ENCODE measurements at regions not wholly inside any gene's neighbourhood (a gene's known extent, or its start where the extent isn't known, plus 50 kb on each side); places are given as distances from the start of the nearest gene placed in this dataset.

DNA sequence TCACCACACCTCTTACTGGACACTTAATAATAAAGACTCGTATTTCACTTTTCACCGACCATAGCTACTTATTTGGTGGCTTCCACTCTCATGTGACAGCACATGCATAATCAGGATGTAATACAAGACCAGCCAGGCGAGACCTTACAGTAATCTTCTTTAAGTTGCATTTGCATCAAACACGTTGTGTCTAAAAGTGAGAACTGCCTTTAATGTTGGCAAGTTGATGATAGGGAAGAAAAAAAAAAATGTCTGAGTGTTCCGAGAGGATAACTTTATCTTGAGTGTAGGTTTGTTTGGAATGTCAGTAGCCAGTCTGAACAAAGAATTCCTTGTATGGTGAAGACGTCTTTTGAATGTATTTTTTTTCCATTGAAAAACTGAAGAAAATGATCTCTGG, 440.4 kb downstream of the ADAMTS20 start:
- no peak for DNase-seq (ENCODE audit: low read depth)
- no peak overlapping the region for H3K4me3 ChIP-seq (ENCODE audit: low read length)
- TF ChIP-seq, protein P1, sequence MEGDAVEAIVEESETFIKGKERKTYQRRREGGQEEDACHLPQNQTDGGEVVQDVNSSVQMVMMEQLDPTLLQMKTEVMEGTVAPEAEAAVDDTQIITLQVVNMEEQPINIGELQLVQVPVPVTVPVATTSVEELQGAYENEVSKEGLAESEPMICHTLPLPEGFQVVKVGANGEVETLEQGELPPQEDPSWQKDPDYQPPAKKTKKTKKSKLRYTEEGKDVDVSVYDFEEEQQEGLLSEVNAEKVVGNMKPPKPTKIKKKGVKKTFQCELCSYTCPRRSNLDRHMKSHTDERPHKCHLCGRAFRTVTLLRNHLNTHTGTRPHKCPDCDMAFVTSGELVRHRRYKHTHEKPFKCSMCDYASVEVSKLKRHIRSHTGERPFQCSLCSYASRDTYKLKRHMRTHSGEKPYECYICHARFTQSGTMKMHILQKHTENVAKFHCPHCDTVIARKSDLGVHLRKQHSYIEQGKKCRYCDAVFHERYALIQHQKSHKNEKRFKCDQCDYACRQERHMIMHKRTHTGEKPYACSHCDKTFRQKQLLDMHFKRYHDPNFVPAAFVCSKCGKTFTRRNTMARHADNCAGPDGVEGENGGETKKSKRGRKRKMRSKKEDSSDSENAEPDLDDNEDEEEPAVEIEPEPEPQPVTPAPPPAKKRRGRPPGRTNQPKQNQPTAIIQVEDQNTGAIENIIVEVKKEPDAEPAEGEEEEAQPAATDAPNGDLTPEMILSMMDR (conservative IDR thresholded peaks at IDR 0.05; ENCODE audit: low read length): no peak

DNA sequence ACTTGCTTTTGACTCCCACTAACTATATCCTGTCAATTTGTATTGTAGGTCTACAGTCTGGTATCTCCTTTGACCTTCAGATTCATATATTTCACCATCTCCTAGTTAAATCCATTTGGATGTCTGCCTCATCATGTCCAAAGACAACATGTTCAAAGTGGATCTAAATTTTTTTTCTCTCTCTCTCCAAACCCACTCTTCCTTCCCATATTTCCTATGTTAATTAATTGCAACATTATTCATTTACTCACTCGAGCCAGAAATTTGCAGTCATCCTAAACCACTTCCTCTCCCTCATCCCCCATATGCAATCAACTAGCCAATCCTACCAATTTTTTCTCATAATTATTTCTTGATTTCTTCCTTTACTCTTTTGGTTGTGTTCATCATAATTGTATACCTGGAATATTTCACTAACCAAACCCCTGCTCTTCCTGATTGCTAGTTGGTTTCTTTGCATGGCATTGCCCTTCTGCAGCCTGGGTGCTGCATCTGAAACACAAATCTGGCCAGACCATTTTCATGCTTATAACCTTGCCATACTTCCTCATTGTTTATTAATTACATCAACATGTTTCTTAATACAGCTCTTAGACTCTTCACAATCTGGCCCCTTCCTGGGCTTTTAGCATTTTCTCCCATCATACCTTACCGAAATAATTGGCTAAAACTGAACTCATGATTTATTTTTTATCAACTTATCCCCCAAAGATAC, 442.2 kb downstream of the ADAMTS20 start:
- TF ChIP-seq, protein P1 (conservative IDR thresholded peaks at IDR 0.05; ENCODE audit: low read length): no peak

DNA sequence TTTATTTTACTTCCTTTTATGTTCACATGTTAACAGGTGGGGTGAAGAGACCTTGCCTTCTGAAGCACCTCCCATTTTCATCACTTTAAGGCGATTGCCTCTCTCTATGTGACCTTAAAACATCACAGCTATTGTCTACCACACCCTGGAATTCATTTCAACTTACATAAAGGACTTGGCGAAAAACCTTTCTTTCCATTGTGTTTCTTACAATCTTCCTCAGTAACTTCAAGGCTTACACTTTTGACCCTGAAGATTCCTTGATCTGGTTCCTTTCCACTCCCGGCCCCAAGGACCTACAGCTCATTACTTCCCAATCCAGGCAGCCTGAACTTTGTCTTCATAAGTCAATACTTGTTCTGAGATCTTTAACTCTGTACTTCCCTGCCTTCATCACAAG, 443.3 kb downstream of the ADAMTS20 start:
- TF ChIP-seq, protein P1 (conservative IDR thresholded peaks at IDR 0.05; ENCODE audit: low read length): no peak
- no peak overlapping the region for H3K4me3 ChIP-seq (ENCODE audit: low read length)
- DNase-seq (ENCODE audit: low read depth): no peak

More for the DNA sequence above, 442.2 kb downstream of the ADAMTS20 start:
- no peak for DNase-seq (ENCODE audit: low read depth)
- no peak overlapping the region for H3K4me3 ChIP-seq (ENCODE audit: low read length)

DNA sequence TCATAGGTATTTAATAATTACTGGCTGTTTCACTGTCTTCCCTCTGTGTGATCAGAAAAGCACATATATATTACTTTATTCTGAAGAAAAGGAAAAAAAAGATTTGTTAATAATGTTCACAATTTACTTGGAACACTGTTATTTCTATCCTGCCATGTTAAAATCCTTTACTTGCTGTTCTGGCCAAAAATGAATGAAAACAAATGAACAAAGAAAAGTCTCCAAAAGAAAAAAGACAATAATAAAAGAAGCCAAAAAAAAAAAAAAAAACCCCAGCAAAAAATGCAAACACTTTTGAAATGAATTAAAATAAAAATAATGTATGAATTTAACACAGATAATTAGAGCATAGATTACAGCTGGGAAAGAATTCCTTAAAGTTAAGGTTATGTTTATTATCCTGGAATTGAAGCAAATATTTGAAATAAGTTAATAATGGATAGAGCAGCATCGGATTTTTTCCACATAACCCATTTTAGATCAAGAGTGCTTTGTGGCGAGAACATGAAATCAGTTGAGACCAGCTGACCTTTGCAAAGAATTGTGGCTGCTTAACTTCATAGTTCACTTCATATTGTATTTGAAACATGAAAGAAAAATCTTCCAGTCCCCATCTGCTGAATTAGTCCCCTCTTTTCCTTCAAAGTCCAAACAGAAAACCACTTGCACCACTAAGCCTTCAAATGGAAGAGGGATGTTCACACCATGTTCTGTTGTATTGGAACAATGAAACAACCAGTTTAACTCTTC, 444.8 kb downstream of the ADAMTS20 start:
- H3K4me3 ChIP-seq (ENCODE audit: low read length): no peak overlapping the region
- DNase-seq (ENCODE audit: low read depth): no peak
- TF ChIP-seq, protein P1 (conservative IDR thresholded peaks at IDR 0.05; ENCODE audit: low read length): no peak

DNA sequence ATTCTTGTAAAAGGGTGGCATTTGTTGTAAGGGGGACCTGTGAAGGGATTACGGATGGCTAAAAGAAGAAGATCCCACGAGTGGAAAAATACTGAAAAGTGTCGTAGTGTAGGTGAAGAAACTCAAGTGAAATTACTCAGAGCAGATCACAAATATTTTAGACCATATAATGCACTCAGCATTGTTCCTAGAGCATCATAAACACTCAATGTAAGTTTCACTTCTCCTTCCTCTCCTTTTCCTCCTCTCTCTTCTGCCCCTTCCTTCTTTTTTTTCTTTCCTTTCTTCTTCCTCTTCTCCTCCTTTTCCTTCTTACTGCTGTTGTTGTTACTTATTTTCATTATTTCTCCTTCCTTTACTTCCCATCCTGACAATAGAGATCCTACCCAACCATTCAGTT, 445.6 kb downstream of the ADAMTS20 start:
- no peak for DNase-seq (ENCODE audit: low read depth)
- no peak overlapping the region for H3K4me3 ChIP-seq (ENCODE audit: low read length)
- TF ChIP-seq, protein P1 (conservative IDR thresholded peaks at IDR 0.05; ENCODE audit: low read length): no peak

DNA sequence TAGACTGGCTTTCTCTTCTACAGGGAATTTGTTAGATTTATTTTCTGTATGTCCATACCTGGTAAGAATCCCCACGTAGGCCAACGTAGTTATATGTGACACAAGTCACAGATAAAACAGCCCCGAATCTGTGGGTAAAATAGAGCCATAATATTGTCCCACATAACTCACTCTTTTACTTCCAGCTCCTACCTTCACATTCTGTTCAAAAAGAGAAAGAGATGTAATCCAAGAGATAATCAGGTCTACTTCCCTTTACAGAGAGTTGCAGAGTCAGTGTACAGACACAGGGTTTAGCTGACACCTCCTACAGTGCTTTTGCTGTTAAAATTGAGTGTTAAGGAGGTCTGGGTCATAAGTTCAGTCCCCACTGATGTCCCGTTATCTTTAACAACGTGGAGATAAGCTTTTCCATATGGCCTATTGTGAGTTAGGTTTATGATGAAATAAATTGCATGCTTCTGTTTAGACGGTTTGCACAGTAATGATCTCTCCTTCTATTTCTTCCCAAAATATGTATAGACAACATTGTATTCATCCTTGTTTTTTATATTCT, 446.5 kb downstream of the ADAMTS20 start:
- TF ChIP-seq, protein P1 (conservative IDR thresholded peaks at IDR 0.05; ENCODE audit: low read length): no peak
- H3K4me3 ChIP-seq (ENCODE audit: low read length): no peak overlapping the region
- no peak for DNase-seq (ENCODE audit: low read depth)

Data from AG10803 (cell line).